ENCODE measurements at regions not wholly inside any gene's neighbourhood (a gene's known extent, or its start where the extent isn't known, plus 50 kb on each side); places are given as distances from the start of the nearest gene placed in this dataset.

DNA sequence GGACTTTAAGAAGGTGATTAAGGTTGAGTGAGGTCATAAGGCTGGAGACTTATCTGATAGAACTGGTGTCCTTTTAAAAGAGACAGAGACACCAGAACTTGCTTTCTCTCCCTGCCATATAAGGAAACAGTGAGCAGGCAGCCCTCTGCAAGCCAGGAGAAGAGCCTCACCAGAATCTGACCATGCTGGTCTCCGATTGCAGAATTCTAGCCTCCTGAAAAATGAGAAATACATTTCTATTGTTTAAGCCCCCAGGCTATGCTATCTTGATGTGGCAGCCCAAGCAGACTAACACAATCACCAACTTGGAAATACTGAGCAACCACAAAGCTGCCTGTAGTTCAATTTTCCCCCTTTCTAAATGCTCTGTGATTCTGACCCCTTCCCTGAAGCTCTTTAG lies 161.4 kb upstream of the RARB start:
- ATAC-seq (no peak), DNase-seq (no peak)
- H3K9me3 ChIP-seq = no peaks in the 10 kb centered on the region
- TF ChIP-seq, protein P1, sequence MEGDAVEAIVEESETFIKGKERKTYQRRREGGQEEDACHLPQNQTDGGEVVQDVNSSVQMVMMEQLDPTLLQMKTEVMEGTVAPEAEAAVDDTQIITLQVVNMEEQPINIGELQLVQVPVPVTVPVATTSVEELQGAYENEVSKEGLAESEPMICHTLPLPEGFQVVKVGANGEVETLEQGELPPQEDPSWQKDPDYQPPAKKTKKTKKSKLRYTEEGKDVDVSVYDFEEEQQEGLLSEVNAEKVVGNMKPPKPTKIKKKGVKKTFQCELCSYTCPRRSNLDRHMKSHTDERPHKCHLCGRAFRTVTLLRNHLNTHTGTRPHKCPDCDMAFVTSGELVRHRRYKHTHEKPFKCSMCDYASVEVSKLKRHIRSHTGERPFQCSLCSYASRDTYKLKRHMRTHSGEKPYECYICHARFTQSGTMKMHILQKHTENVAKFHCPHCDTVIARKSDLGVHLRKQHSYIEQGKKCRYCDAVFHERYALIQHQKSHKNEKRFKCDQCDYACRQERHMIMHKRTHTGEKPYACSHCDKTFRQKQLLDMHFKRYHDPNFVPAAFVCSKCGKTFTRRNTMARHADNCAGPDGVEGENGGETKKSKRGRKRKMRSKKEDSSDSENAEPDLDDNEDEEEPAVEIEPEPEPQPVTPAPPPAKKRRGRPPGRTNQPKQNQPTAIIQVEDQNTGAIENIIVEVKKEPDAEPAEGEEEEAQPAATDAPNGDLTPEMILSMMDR (IDR thresholded peaks at IDR 0.05) = no peak
- TF ChIP-seq POLR2A (IDR thresholded peaks at IDR 0.05) = no peak
- WGBS, 2 donors = 45 to 47% methylated on average over 1 of the region's 1 CpG
- no peak overlapping the region for H3K4me3 ChIP-seq
- H3K27me3 ChIP-seq = no peaks in the 10 kb centered on the region
- H3K27ac ChIP-seq = no peak overlapping the region
- intact Hi-C loops (cut with DNase I) = no loop called here
- no peaks in the 10 kb centered on the region for H3K36me3 ChIP-seq (replicated peaks in 1 of 2; ENCODE audit: insufficient read depth in 1 of 2, low read depth in 2 of 2)
- H3K4me1 ChIP-seq = no peaks in the 10 kb centered on the region

- intact Hi-C loops (cut with DNase I) = no loop called here
- Histone ChIP-seq H3K4me3 (no peak overlapping the region), H3K27me3 (no peaks in the 10 kb centered on the region), H3K36me3 (replicated peaks in 1 of 2; ENCODE audit: insufficient read depth in 1 of 2, low read depth in 2 of 2) (no peaks in the 10 kb centered on the region), H3K27ac (no peak overlapping the region), H3K9me3 (no peaks in the 10 kb centered on the region), H3K4me1 (no peaks in the 10 kb centered on the region)
- 60 to 64% methylated on average over 3 of the region's 3 CpGs for WGBS, 2 donors
- ATAC-seq (no peak), DNase-seq (no peak)
- TF ChIP-seq POLR2A (IDR thresholded peaks at IDR 0.05) = no peak
- TF ChIP-seq, protein P1 (IDR thresholded peaks at IDR 0.05) = no peak
These were observed 156.0 kb upstream of the RARB start for GRCh38 chr3:25272090-25272489.

DNA sequence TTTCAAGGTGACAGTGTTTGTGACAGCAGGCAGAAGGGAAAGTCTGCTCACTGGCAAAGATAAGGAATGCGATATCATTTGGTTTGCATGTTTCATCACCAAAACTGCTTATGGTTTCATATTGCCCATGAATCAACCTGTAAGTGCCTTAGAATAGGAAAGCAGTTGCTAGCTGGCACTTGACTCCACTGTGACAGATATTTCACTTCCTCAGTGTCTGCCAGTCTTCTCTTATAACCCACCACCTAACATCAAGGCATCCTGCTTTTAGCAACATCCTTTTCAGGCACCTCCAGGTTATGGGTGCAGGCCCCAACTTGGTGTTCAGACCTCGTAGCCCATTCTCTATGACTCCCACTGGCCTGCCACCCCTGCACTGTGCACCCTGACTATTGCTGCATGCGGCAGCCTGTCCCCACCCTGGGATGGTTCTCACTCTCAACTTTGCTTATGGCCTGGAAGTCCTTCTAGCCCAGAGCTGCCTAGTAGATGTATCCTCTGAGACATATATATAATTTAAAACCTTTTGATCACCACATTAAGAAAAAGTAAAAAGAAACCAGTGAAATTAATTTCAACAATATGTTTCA lies 154.4 kb upstream of the RARB start:
- TF ChIP-seq POLR2A (IDR thresholded peaks at IDR 0.05) = no peak
- TF ChIP-seq, protein P1 (IDR thresholded peaks at IDR 0.05) = no peak
- intact Hi-C loops (cut with DNase I) = no loop called here
- no peak for ATAC-seq
- Histone ChIP-seq H3K27ac (no peak overlapping the region), H3K4me1 (no peaks in the 10 kb centered on the region), H3K9me3 (no peaks in the 10 kb centered on the region), H3K27me3 (no peaks in the 10 kb centered on the region), H3K36me3 (replicated peaks in 1 of 2; ENCODE audit: insufficient read depth in 1 of 2, low read depth in 2 of 2) (no peaks in the 10 kb centered on the region), H3K4me3 (no peak overlapping the region)
- WGBS, 2 donors = 77 to 90% methylated on average over 3 of the region's 3 CpGs
- no peak for DNase-seq

- no peak overlapping the region for H3K27ac ChIP-seq
- DNase-seq = no peak
- TF ChIP-seq, protein P1 (IDR thresholded peaks at IDR 0.05) = no peak
- TF ChIP-seq POLR2A (IDR thresholded peaks at IDR 0.05) = no peak
- intact Hi-C loops (cut with DNase I) = no loop called here
- no peaks in the 10 kb centered on the region for H3K9me3 ChIP-seq
- ATAC-seq = no peak
- H3K36me3 ChIP-seq (replicated peaks in 1 of 2; ENCODE audit: insufficient read depth in 1 of 2, low read depth in 2 of 2) = no peaks in the 10 kb centered on the region
- no peaks in the 10 kb centered on the region for H3K4me1 ChIP-seq
- H3K4me3 ChIP-seq = no peak overlapping the region
- H3K27me3 ChIP-seq = no peaks in the 10 kb centered on the region
These were observed 150.6 kb upstream of the RARB start for GRCh38 chr3:25277503-25277902.

DNA sequence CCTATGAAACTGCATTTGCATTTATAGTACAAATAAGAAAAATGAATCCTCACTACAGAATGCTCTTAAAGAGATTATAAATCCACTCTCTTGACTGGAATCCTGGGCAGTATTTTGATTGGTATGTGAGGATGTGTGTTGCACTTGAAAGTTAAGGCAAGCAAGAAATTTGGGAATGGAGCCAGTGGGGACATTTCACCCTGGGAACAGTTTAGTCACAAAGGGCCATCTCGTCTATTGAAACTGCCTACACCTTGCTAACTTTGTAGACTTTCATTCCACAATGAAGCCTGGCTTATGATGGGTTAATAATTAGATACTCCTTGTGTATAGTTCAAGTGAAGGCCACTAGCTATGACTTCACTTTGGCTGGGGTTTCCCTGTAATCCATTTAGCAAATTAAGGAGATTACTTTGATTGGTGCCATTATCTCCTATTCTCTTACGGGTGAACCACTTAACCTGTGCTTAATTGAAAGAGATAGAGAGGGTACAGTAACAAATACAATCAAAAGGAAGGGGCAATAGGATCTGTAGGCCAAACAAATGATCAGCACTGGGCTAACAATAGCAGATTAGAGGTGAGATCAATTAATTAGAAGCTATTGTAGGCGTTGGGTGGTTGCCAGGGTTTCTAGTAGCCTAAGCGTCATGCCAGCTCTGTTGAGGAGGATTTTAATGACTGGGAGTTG lies 146.9 kb upstream of the RARB start:
- Histone ChIP-seq H3K4me1 (no peaks in the 10 kb centered on the region), H3K9me3 (no peaks in the 10 kb centered on the region), H3K4me3 (no peak overlapping the region), H3K27me3 (no peaks in the 10 kb centered on the region), H3K27ac (no peak overlapping the region), H3K36me3 (replicated peaks in 1 of 2; ENCODE audit: insufficient read depth in 1 of 2, low read depth in 2 of 2) (no peaks in the 10 kb centered on the region)
- TF ChIP-seq, protein P1 (IDR thresholded peaks at IDR 0.05) = no peak
- no peak for TF ChIP-seq POLR2A (IDR thresholded peaks at IDR 0.05)
- WGBS, 2 donors = 47 to 50% methylated on average over 4 of the region's 4 CpGs
- intact Hi-C loops (cut with DNase I) = no loop called here
- ATAC-seq (no peak), DNase-seq (no peak)
